H9 (cell line): ENCODE measurements at regions not wholly inside any gene's neighbourhood (a gene's known extent, or its start where the extent isn't known, plus 50 kb on each side); places are given as distances from the start of the nearest gene placed in this dataset.

Experiments used
- DNase-seq: peaks from one replicate; pipeline ENCODE4 v3.0.0-alpha.2; 2017
- H2AFZ ChIP-seq: one replicate; pipeline ENCODE4 v1.6.1; 2013; ENCODE audit warnings: mild to moderate bottlenecking, low read length, control low read depth, moderate library complexity
- H2AK5ac ChIP-seq: 2 replicates; pipeline ENCODE4 v1.6.1; 2013; ENCODE audit warnings: low read length, control low read depth, mixed read lengths; ENCODE audit not compliant: insufficient read length
- H2BK120ac ChIP-seq: one replicate; pipeline ENCODE4 v1.6.1; 2013; ENCODE audit warnings: low read depth, mild to moderate bottlenecking, low read length, control low read depth, inconsistent platforms; ENCODE audit not compliant: poor library complexity, severe bottlenecking
- H2BK12ac ChIP-seq: 2 replicates; pipeline ENCODE4 v1.6.1; 2013; ENCODE audit warnings: low read length, control low read depth, mixed read lengths, low read depth; ENCODE audit not compliant: insufficient read length
- H2BK15ac ChIP-seq: 2 replicates; pipeline ENCODE4 v1.6.1; 2013; ENCODE audit warnings: low read depth, low read length, control low read depth
- H2BK20ac ChIP-seq: one replicate; pipeline ENCODE4 v1.6.1; 2013; ENCODE audit warnings: low read depth, mild to moderate bottlenecking, low read length, control low read depth, inconsistent platforms; ENCODE audit not compliant: poor library complexity, severe bottlenecking
- H2BK5ac ChIP-seq: 2 replicates; pipeline ENCODE4 v1.6.1; 2013; ENCODE audit warnings: low read length, control low read depth, mixed read lengths; ENCODE audit not compliant: insufficient read length
- H3K14ac ChIP-seq: 2 replicates; pipeline ENCODE4 v1.6.1; 2013; ENCODE audit warnings: low read length, control low read depth; ENCODE audit not compliant: insufficient read depth
- H3K18ac ChIP-seq: 2 replicates; pipeline ENCODE4 v1.6.1; 2013; ENCODE audit warnings: low read depth, mild to moderate bottlenecking, mixed read lengths, low read length, control low read depth; ENCODE audit not compliant: insufficient read length
- H3K23ac ChIP-seq: 2 replicates; pipeline ENCODE4 v1.6.1; 2013; ENCODE audit warnings: low read length, control low read depth, mixed read lengths, low read depth; ENCODE audit not compliant: insufficient read length
- H3K23me2 ChIP-seq: 2 replicates; pipeline ENCODE4 v1.6.1; 2013; ENCODE audit warnings: low read depth, mild to moderate bottlenecking, mixed read lengths, low read length, control low read depth; ENCODE audit not compliant: insufficient read length, poor library complexity, severe bottlenecking
- H3K27ac ChIP-seq: 2 replicates; pipeline ENCODE4 v1.5.1; 2013; ENCODE audit warnings: low read length, control low read depth, mixed read lengths, low read depth; ENCODE audit not compliant: insufficient read length
- H3K27me3 ChIP-seq: 2 replicates; pipeline ENCODE4 v1.6.1; 2013; ENCODE audit warnings: low read length, control low read depth, inconsistent platforms; ENCODE audit not compliant: insufficient read depth
- H3K4ac ChIP-seq: 2 replicates; pipeline ENCODE4 v1.6.1; 2013; ENCODE audit warnings: low read depth, mild to moderate bottlenecking, control low read depth, inconsistent platforms, low read length, moderate library complexity
- H3K4me1 ChIP-seq: 2 replicates; pipeline ENCODE4 v1.6.1; 2013; ENCODE audit warnings: low read length, control low read depth, inconsistent platforms; ENCODE audit not compliant: insufficient read depth
- H3K4me2 ChIP-seq: 2 replicates; pipeline ENCODE4 v1.6.1; 2013; ENCODE audit warnings: low read length, control low read depth, mixed read lengths; ENCODE audit not compliant: insufficient read length, insufficient read depth
- H3K56ac ChIP-seq: 2 replicates; pipeline ENCODE4 v1.6.1; 2013; ENCODE audit warnings: low read depth, mild to moderate bottlenecking, mixed read lengths, low read length, control low read depth; ENCODE audit not compliant: insufficient read length
- H3K79me1 ChIP-seq: 2 replicates; pipeline ENCODE4 v1.6.1; 2013; ENCODE audit warnings: low read depth, mild to moderate bottlenecking, moderate library complexity, low read length, control low read depth, inconsistent platforms; ENCODE audit not compliant: insufficient read depth, poor library complexity, severe bottlenecking
- H3K79me2 ChIP-seq: 2 replicates; pipeline ENCODE4 v1.6.1; 2013; ENCODE audit warnings: low read length, control low read depth, inconsistent platforms; ENCODE audit not compliant: insufficient read depth
- H3K9ac ChIP-seq: 2 replicates; pipeline ENCODE4 v1.6.1; 2013; ENCODE audit warnings: low read length, control low read depth, mixed read lengths; ENCODE audit not compliant: insufficient read length; ENCODE audit errors: extremely low read depth
- H3K9me3 ChIP-seq: one replicate; pipeline ENCODE4 v1.6.1; 2013; ENCODE audit warnings: low read depth, low read length, inconsistent platforms; ENCODE audit not compliant: control insufficient read depth
- H3T11ph ChIP-seq: one replicate; pipeline ENCODE4 v1.6.1; 2013; ENCODE audit warnings: mild to moderate bottlenecking, low read length, control low read depth, inconsistent platforms
- H4K20me1 ChIP-seq: one replicate; pipeline ENCODE4 v1.6.1; 2013; ENCODE audit not compliant: control insufficient read depth, insufficient read length, insufficient read depth
- H4K5ac ChIP-seq: 2 replicates; pipeline ENCODE4 v1.6.1; 2013; ENCODE audit warnings: low read depth, mild to moderate bottlenecking, mixed read lengths, low read length, control low read depth; ENCODE audit not compliant: insufficient read length
- H4K8ac ChIP-seq: replicated peaks from 2 replicates; pipeline ENCODE4 v1.6.1; 2013; ENCODE audit warnings: low read length, control low read depth, mixed read lengths, low read depth; ENCODE audit not compliant: insufficient read length
- H4K91ac ChIP-seq: 2 replicates; pipeline ENCODE4 v1.6.1; 2013; ENCODE audit warnings: low read depth, mild to moderate bottlenecking, moderate library complexity, mixed read lengths, low read length, control low read depth; ENCODE audit not compliant: insufficient read length
- H3K27ac Mint-ChIP-seq, 3 experiments: 2 replicates in 2 of 3; 3 replicates in 1 of 3; pipeline ENCODE4 v1.8.0; 2020 to 2021; ENCODE audit warnings: mixed read lengths in 3 of 3, mild to moderate bottlenecking in 1 of 3, moderate library complexity in 1 of 3
- H3K27me3 Mint-ChIP-seq: 2 replicates; pipeline ENCODE4 v1.8.0; 2021; ENCODE audit warnings: low read depth, mild to moderate bottlenecking, moderate library complexity, mixed read lengths
- H3K36me3 Mint-ChIP-seq, 3 experiments: 2 replicates in 2 of 3; 3 replicates in 1 of 3; pipeline ENCODE4 v1.8.0; 2020 to 2021; ENCODE audit warnings: low read depth in 3 of 3, mixed read lengths in 3 of 3; ENCODE audit not compliant: insufficient read depth in 1 of 3
- H3K4me1 Mint-ChIP-seq, 2 experiments: 2 replicates each; pipeline ENCODE4 v1.8.0; 2020; ENCODE audit warnings: mixed read lengths in 2 of 2
- H3K4me3 Mint-ChIP-seq, 2 experiments: 2 replicates in 1 of 2; 3 replicates in 1 of 2; pipeline ENCODE4 v1.8.0; 2020 to 2021; ENCODE audit warnings: mild to moderate bottlenecking in 2 of 2, mixed read lengths in 2 of 2, moderate library complexity in 1 of 2
- H3K9me3 Mint-ChIP-seq, 2 experiments: 2 replicates in 1 of 2; 3 replicates in 1 of 2; pipeline ENCODE4 v1.8.0; 2020; ENCODE audit warnings: mild to moderate bottlenecking in 2 of 2, mixed read lengths in 2 of 2, moderate library complexity in 1 of 2
- WGBS: extraction: QIAGEN DNeasy Blood & Tissue Kit; methylation state at CpG from one replicate; pipeline ENCODE4 v1.1.7; 2013; ENCODE audit warnings: missing lambda C conversion rate, low lambda C conversion rate, mixed read lengths; ENCODE audit not compliant: insufficient read length; ENCODE audit errors: extremely low coverage; 5-methylcytosine and 5-hydroxymethylcytosine counted together
- TF ChIP-seq, protein P1 (sequence below): fragments of 200-600 bp; sonication (generic); conservative IDR thresholded peaks from 3 replicates; pipeline ENCODE4 v1.8.0; 2021; ENCODE audit warnings: antibody characterized with exemption, mild to moderate bottlenecking

DNA sequence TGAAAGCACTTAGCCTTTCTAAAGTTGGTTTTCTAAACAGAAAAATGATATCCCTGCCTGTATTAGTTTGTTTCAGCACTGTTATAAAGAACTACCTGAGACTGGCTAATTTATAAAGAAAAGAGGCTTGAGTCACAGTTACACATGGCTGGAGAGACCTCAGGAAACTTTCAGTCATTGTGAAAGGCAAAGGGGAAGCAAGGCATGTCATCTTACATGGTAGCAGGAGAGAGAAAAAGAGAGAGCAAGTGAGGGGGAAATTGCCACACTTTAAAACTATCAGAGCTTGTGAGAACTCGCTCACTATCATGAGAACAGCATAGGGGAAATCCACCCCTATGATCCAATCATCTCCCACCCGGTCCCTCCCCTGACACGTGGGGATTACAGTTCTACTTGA, 64.9 kb downstream of the FAM170A start:
- H2BK12ac ChIP-seq = no peak overlapping the region
- Mint-ChIP-seq H3K36me3 (peaks cover 10 to 17% (median 14%) of the 10 kb centered on the region in 3 experiments), H3K27me3 (no peaks in the 10 kb centered on the region), H3K27ac (no peak overlapping the region), H3K9me3 (peaks cover 14 to 16% of the 10 kb centered on the region in 2 experiments), H3K4me3 (no peak overlapping the region), H3K4me1 (peaks cover 0 to 4% of the 10 kb centered on the region in 2 experiments; a peak in 1 of 4 replicates)
- no peak overlapping the region for H3K18ac ChIP-seq
- H4K20me1 ChIP-seq = no peaks in the 10 kb centered on the region
- no peak overlapping the region for H2BK20ac ChIP-seq
- H4K91ac ChIP-seq = no peak overlapping the region
- H2BK120ac ChIP-seq = no peak overlapping the region
- no peaks in the 10 kb centered on the region for H3K23me2 ChIP-seq
- TF ChIP-seq, protein P1, sequence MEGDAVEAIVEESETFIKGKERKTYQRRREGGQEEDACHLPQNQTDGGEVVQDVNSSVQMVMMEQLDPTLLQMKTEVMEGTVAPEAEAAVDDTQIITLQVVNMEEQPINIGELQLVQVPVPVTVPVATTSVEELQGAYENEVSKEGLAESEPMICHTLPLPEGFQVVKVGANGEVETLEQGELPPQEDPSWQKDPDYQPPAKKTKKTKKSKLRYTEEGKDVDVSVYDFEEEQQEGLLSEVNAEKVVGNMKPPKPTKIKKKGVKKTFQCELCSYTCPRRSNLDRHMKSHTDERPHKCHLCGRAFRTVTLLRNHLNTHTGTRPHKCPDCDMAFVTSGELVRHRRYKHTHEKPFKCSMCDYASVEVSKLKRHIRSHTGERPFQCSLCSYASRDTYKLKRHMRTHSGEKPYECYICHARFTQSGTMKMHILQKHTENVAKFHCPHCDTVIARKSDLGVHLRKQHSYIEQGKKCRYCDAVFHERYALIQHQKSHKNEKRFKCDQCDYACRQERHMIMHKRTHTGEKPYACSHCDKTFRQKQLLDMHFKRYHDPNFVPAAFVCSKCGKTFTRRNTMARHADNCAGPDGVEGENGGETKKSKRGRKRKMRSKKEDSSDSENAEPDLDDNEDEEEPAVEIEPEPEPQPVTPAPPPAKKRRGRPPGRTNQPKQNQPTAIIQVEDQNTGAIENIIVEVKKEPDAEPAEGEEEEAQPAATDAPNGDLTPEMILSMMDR = no peak
- no peaks in the 10 kb centered on the region for H3K27me3 ChIP-seq
- no peaks in the 10 kb centered on the region for H3K4me1 ChIP-seq
- H3K4me2 ChIP-seq = no peak overlapping the region
- H3K9me3 ChIP-seq = no peaks in the 10 kb centered on the region
- no peak overlapping the region for H2BK15ac ChIP-seq
- no peak overlapping the region for H2BK5ac ChIP-seq
- H3K4ac ChIP-seq = no peak overlapping the region
- no peak overlapping the region for H2AK5ac ChIP-seq
- no peak overlapping the region for H2AFZ ChIP-seq
- H4K5ac ChIP-seq = no peak overlapping the region
- no peaks in the 10 kb centered on the region for H3K79me2 ChIP-seq
- no peak overlapping the region for H3K56ac ChIP-seq
- no peak overlapping the region for H3K23ac ChIP-seq
- no peaks in the 10 kb centered on the region for H3K79me1 ChIP-seq
- H3T11ph ChIP-seq = no peak overlapping the region
- WGBS = no CpG with 5 or more reads among the region's 3 CpGs
- H3K9ac ChIP-seq = no peak overlapping the region
- DNase-seq = no peak
- no peak overlapping the region for H4K8ac ChIP-seq
- H3K27ac ChIP-seq = no peak overlapping the region
- no peak overlapping the region for H3K14ac ChIP-seq
